ENCODE measurements at regions not wholly inside any gene's neighbourhood (a gene's known extent, or its start where the extent isn't known, plus 50 kb on each side); places are given as distances from the start of the nearest gene placed in this dataset.

DNA sequence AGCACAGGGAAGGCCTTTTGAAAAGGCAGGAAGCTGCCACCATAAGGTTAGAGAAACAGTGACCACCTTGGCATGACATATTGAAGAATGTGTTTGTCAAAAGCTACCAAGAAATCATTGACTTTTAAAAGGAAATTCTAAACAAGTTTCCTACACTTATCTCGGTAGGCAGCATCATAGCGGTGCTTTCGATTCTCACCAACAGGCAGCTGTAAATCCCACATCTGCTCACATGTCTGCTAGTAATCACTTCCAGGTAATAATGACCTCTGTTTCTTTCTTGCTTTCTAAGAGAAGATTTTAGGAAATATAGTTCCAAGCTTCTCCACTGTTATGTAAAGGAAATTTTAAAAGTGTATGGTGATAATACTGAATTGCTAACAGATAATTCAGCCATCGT is 821.1 kb upstream of the FOXG1 start:
- Histone ChIP-seq H3K4me1 (ENCODE audit: control insufficient read depth in 5 of 5, insufficient read depth in 5 of 5, low read length in 5 of 5) (no peaks in the 10 kb centered on the region), H3K9me3 (ENCODE audit: control insufficient read depth in 4 of 4, insufficient read depth in 3 of 4, low read length in 3 of 4) (no peaks in the 10 kb centered on the region), H3K9ac (ENCODE audit: insufficient read depth in 1 of 2, low read length in 2 of 2) (no peak overlapping the region), H3K27ac (ENCODE audit: low read depth in 1 of 2, low read length in 1 of 2) (no peak overlapping the region), H3K36me3 (ENCODE audit: control insufficient read depth in 4 of 4, insufficient read depth in 4 of 4, low read length in 4 of 4) (no peaks in the 10 kb centered on the region), H3K4me3 (no peak overlapping the region), H3K27me3 (ENCODE audit: control insufficient read depth in 3 of 3, insufficient read depth in 3 of 3, low read length in 2 of 3) (no peaks in the 10 kb centered on the region)
- ATAC-seq (ENCODE audit: insufficient read depth, low FRiP score) (no peak), DNase-seq (no peak)
- WGBS, 2 donors, result 58 to 68% methylated on average over 4 of the region's 4 CpGs
- TF ChIP-seq, protein P1, sequence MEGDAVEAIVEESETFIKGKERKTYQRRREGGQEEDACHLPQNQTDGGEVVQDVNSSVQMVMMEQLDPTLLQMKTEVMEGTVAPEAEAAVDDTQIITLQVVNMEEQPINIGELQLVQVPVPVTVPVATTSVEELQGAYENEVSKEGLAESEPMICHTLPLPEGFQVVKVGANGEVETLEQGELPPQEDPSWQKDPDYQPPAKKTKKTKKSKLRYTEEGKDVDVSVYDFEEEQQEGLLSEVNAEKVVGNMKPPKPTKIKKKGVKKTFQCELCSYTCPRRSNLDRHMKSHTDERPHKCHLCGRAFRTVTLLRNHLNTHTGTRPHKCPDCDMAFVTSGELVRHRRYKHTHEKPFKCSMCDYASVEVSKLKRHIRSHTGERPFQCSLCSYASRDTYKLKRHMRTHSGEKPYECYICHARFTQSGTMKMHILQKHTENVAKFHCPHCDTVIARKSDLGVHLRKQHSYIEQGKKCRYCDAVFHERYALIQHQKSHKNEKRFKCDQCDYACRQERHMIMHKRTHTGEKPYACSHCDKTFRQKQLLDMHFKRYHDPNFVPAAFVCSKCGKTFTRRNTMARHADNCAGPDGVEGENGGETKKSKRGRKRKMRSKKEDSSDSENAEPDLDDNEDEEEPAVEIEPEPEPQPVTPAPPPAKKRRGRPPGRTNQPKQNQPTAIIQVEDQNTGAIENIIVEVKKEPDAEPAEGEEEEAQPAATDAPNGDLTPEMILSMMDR (IDR thresholded peaks at IDR 0.05; ENCODE audit: control extremely low read depth, extremely low read depth), result no peak

GRCh38 chr14:27958757-27959156 is 807.8 kb upstream of the FOXG1 start:
- DNase-seq (no peak), ATAC-seq (ENCODE audit: insufficient read depth, low FRiP score) (no peak)
- Histone ChIP-seq H3K36me3 (ENCODE audit: control insufficient read depth in 4 of 4, insufficient read depth in 4 of 4, low read length in 4 of 4) (no peaks in the 10 kb centered on the region), H3K4me3 (no peak overlapping the region), H3K27me3 (ENCODE audit: control insufficient read depth in 3 of 3, insufficient read depth in 3 of 3, low read length in 2 of 3) (no peaks in the 10 kb centered on the region), H3K4me1 (ENCODE audit: control insufficient read depth in 5 of 5, insufficient read depth in 5 of 5, low read length in 5 of 5) (no peaks in the 10 kb centered on the region), H3K27ac (ENCODE audit: low read depth in 1 of 2, low read length in 1 of 2) (no peak overlapping the region), H3K9me3 (ENCODE audit: control insufficient read depth in 4 of 4, insufficient read depth in 3 of 4, low read length in 3 of 4) (peaks cover 0 to 6% (median 0%) of the 10 kb centered on the region in 4 donors), H3K9ac (ENCODE audit: insufficient read depth in 1 of 2, low read length in 2 of 2) (no peak overlapping the region)
- 83 to 88% methylated on average over 2 of the region's 2 CpGs for WGBS, 2 donors
- TF ChIP-seq, protein P1 (IDR thresholded peaks at IDR 0.05; ENCODE audit: control extremely low read depth, extremely low read depth), result no peak

GRCh38 chr14:27995691-27996090 is 770.9 kb upstream of the FOXG1 start:
- H3K4me1 ChIP-seq (ENCODE audit: control insufficient read depth in 5 of 5, insufficient read depth in 5 of 5, low read length in 5 of 5), result no peaks in the 10 kb centered on the region
- WGBS, 2 donors, result 61 to 78% methylated on average over 5 of the region's 5 CpGs
- H3K36me3 ChIP-seq (ENCODE audit: control insufficient read depth in 4 of 4, insufficient read depth in 4 of 4, low read length in 4 of 4), result no peaks in the 10 kb centered on the region
- ATAC-seq (ENCODE audit: insufficient read depth, low FRiP score) (no peak), DNase-seq (peak in 2 of 3 donors; percentile 1 to 48)
- no peaks in the 10 kb centered on the region for H3K9me3 ChIP-seq (ENCODE audit: control insufficient read depth in 4 of 4, insufficient read depth in 3 of 4, low read length in 3 of 4)
- TF ChIP-seq, protein P1 (IDR thresholded peaks at IDR 0.05; ENCODE audit: control extremely low read depth, extremely low read depth), result no peak
- no peak overlapping the region for H3K27ac ChIP-seq (ENCODE audit: low read depth in 1 of 2, low read length in 1 of 2)
- H3K4me3 ChIP-seq, result no peak overlapping the region
- H3K9ac ChIP-seq (ENCODE audit: insufficient read depth in 1 of 2, low read length in 2 of 2), result no peak overlapping the region
- H3K27me3 ChIP-seq (ENCODE audit: control insufficient read depth in 3 of 3, insufficient read depth in 3 of 3, low read length in 2 of 3), result no peaks in the 10 kb centered on the region

DNA sequence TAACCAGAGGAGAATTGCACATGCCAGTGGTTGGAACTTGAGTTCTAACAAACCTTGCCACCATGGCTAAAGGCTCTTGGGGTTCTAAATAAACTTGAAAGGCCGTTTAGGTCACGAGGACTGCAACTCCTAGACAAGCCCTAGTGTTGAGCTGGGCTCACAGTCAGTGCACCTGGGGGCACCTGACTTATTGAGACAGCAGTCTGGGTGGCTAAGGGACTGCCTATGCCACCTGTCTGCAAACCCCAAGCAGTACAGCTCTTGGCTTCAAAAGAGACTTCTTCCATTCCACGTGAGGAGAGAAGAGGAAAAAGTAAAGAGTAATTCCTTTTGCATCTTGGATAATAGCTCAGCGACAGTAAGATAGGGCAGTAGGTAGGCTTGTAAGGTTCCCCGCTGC is 765.6 kb upstream of the FOXG1 start:
- no peaks in the 10 kb centered on the region for H3K4me1 ChIP-seq (ENCODE audit: control insufficient read depth in 5 of 5, insufficient read depth in 5 of 5, low read length in 5 of 5)
- H3K9ac ChIP-seq (ENCODE audit: insufficient read depth in 1 of 2, low read length in 2 of 2), result no peak overlapping the region
- no peak overlapping the region for H3K4me3 ChIP-seq
- no peak overlapping the region for H3K27ac ChIP-seq (ENCODE audit: low read depth in 1 of 2, low read length in 1 of 2)
- DNase-seq (no peak), ATAC-seq (ENCODE audit: insufficient read depth, low FRiP score) (no peak)
- no peaks in the 10 kb centered on the region for H3K36me3 ChIP-seq (ENCODE audit: control insufficient read depth in 4 of 4, insufficient read depth in 4 of 4, low read length in 4 of 4)
- no peaks in the 10 kb centered on the region for H3K27me3 ChIP-seq (ENCODE audit: control insufficient read depth in 3 of 3, insufficient read depth in 3 of 3, low read length in 2 of 3)
- whole genome bisulfite sequencing, 2 donors, result 77 to 85% methylated on average over 5 of the region's 5 CpGs
- H3K9me3 ChIP-seq (ENCODE audit: control insufficient read depth in 4 of 4, insufficient read depth in 3 of 4, low read length in 3 of 4), result peaks cover 0 to 6% (median 0%) of the 10 kb centered on the region in 4 donors
- TF ChIP-seq, protein P1 (IDR thresholded peaks at IDR 0.05; ENCODE audit: control extremely low read depth, extremely low read depth), result no peak

All from lung (tissue), 11 donors.